C4-2B (cell line): ENCODE measurements at regions not wholly inside any gene's neighbourhood (a gene's known extent, or its start where the extent isn't known, plus 50 kb on each side); places are given as distances from the start of the nearest gene placed in this dataset.

Source experiments
- H3K27ac ChIP-seq: fragments of 450-650 bp; 2 replicates; pipeline ENCODE4 v1.5.1; 2017
- CTCF ChIP-seq: fragments of 450-650 bp; conservative IDR thresholded peaks from 2 replicates; pipeline ENCODE4 v1.5.1; 2017; ENCODE audit warnings: mild to moderate bottlenecking
- ZFX ChIP-seq: fragments of 450-650 bp; IDR thresholded peaks from 2 replicates; pipeline ENCODE4 v1.6.1; 2017

- no peak for TF ChIP-seq ZFX
- no peak for TF ChIP-seq CTCF
Observed at GRCh38 chr15:25072857-25073476, 118.2 kb downstream of the SNRPN start.

GRCh38 chr15:25087137-25087536 is 132.3 kb downstream of the SNRPN start:
- no peak overlapping the region for H3K27ac ChIP-seq
- no peak for TF ChIP-seq CTCF
- no peak for TF ChIP-seq ZFX

More at GRCh38 chr15:25072857-25073476, 118.2 kb downstream of the SNRPN start:
- no peak overlapping the region for H3K27ac ChIP-seq

- no peak for TF ChIP-seq ZFX
- TF ChIP-seq CTCF = no peak
- no peak overlapping the region for H3K27ac ChIP-seq
Observed at GRCh38 chr15:25088261-25088790, 133.5 kb downstream of the SNRPN start.

- H3K27ac ChIP-seq = no peak overlapping the region
- no peak for TF ChIP-seq CTCF
Observed at GRCh38 chr15:25089577-25089976, 134.8 kb downstream of the SNRPN start.

- TF ChIP-seq CTCF = no peak
- TF ChIP-seq ZFX = no peak
- H3K27ac ChIP-seq = no peak overlapping the region
Observed at GRCh38 chr15:25090073-25090733, 135.4 kb downstream of the SNRPN start.

GRCh38 chr15:25091421-25092158 is 136.8 kb downstream of the SNRPN start:
- H3K27ac ChIP-seq = no peak overlapping the region
- no peak for TF ChIP-seq ZFX
- no peak for TF ChIP-seq CTCF

- TF ChIP-seq ZFX (no peak), CTCF (no peak)
- no peak overlapping the region for H3K27ac ChIP-seq
Observed at GRCh38 chr15:25092661-25093060, 137.9 kb downstream of the SNRPN start.
